ENCODE measurements at regions not wholly inside any gene's neighbourhood (a gene's known extent, or its start where the extent isn't known, plus 50 kb on each side); places are given as distances from the start of the nearest gene placed in this dataset.

DNA sequence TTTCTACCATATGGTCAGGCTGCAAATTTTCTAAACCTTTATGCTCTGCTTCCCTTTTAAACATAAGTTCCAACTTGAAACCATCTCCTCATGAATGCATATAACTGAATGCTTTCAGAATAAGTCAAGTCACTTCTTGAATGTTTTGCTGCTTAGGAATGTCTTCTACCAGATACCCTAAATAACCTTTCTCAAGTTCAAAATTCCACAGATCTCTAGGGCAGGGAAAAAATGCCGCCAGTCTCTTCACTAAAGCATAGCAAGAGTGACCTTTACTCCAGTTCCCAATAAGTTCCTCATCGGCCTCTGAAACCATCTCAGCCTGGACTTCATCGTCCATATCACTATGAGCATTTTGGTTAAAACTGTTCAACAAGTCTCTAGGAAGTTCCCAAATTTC lies 1011.2 kb upstream of the CITED2 start:
- peaks cover 17% of the 10 kb centered on the region for H3K9me3 ChIP-seq (ENCODE audit: control insufficient read depth, low read length)
- H3K27me3 Mint-ChIP-seq (ENCODE audit: insufficient read depth) = no peaks in the 10 kb centered on the region
- no peaks in the 10 kb centered on the region for H3K4me1 Mint-ChIP-seq
- no peak overlapping the region for H3K9ac ChIP-seq (ENCODE audit: extremely low read depth, low read length, poor library complexity, severe bottlenecking)
- H3K27me3 ChIP-seq (ENCODE audit: control insufficient read depth, insufficient read depth, low read length, poor library complexity, severe bottlenecking) = no peaks in the 10 kb centered on the region
- H3K36me3 ChIP-seq (ENCODE audit: control insufficient read depth, insufficient read depth, low read length) = no peaks in the 10 kb centered on the region
- TF ChIP-seq, protein P1, sequence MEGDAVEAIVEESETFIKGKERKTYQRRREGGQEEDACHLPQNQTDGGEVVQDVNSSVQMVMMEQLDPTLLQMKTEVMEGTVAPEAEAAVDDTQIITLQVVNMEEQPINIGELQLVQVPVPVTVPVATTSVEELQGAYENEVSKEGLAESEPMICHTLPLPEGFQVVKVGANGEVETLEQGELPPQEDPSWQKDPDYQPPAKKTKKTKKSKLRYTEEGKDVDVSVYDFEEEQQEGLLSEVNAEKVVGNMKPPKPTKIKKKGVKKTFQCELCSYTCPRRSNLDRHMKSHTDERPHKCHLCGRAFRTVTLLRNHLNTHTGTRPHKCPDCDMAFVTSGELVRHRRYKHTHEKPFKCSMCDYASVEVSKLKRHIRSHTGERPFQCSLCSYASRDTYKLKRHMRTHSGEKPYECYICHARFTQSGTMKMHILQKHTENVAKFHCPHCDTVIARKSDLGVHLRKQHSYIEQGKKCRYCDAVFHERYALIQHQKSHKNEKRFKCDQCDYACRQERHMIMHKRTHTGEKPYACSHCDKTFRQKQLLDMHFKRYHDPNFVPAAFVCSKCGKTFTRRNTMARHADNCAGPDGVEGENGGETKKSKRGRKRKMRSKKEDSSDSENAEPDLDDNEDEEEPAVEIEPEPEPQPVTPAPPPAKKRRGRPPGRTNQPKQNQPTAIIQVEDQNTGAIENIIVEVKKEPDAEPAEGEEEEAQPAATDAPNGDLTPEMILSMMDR (conservative IDR thresholded peaks at IDR 0.05) = no peak
- H3K36me3 Mint-ChIP-seq (ENCODE audit: low read depth) = peaks cover 5% of the 10 kb centered on the region
- DNase-seq = no peak
- H3K9me3 Mint-ChIP-seq = peaks cover 24% of the 10 kb centered on the region
- no peak overlapping the region for H3K27ac ChIP-seq (ENCODE audit: low read depth, low read length)
- no peak overlapping the region for H3K4me3 ChIP-seq (ENCODE audit: low read length)
- H3K4me1 ChIP-seq (ENCODE audit: control insufficient read depth, insufficient read depth, low read length) = no peaks in the 10 kb centered on the region
- WGBS, 2 experiments (ENCODE audit: insufficient coverage in 1 of 2, insufficient read length in 1 of 2) = 85 to 92% methylated on average over 3 of the region's 3 CpGs
- H3K27ac Mint-ChIP-seq = no peak overlapping the region
- H3K4me3 Mint-ChIP-seq = no peak overlapping the region

DNA sequence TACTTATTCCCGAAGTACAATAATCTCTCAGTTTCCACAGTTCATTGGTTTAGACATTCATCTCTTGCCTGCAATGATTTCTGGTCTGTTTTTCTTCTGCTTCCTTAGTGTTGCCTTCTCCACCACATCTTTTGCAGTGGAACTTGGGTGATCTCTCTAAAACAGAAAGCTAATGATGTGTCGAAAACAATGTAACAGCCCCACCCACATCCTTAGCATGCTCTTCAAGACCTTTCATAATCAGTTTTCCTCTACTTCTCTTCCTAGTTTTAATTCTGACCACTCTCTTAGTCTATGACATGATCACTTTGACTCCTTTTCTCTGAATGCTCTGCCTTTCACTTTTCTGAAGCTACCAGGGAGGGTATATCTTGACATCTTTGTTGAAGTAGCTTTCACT lies 1007.9 kb upstream of the CITED2 start:
- peaks cover 5% of the 10 kb centered on the region for H3K36me3 Mint-ChIP-seq (ENCODE audit: low read depth)
- peaks cover 17% of the 10 kb centered on the region for H3K9me3 ChIP-seq (ENCODE audit: control insufficient read depth, low read length)
- H3K4me1 Mint-ChIP-seq = no peaks in the 10 kb centered on the region
- H3K27me3 Mint-ChIP-seq (ENCODE audit: insufficient read depth) = no peaks in the 10 kb centered on the region
- no peak for DNase-seq
- H3K27ac ChIP-seq (ENCODE audit: low read depth, low read length) = no peak overlapping the region
- no peak overlapping the region for H3K4me3 ChIP-seq (ENCODE audit: low read length)
- no peaks in the 10 kb centered on the region for H3K27me3 ChIP-seq (ENCODE audit: control insufficient read depth, insufficient read depth, low read length, poor library complexity, severe bottlenecking)
- no peaks in the 10 kb centered on the region for H3K36me3 ChIP-seq (ENCODE audit: control insufficient read depth, insufficient read depth, low read length)
- peaks cover 24% of the 10 kb centered on the region for H3K9me3 Mint-ChIP-seq
- no peaks in the 10 kb centered on the region for H3K4me1 ChIP-seq (ENCODE audit: control insufficient read depth, insufficient read depth, low read length)
- no peak overlapping the region for H3K9ac ChIP-seq (ENCODE audit: extremely low read depth, low read length, poor library complexity, severe bottlenecking)
- TF ChIP-seq, protein P1 (conservative IDR thresholded peaks at IDR 0.05) = no peak
- H3K4me3 Mint-ChIP-seq = no peak overlapping the region
- H3K27ac Mint-ChIP-seq = no peak overlapping the region
- WGBS, 2 experiments (ENCODE audit: insufficient coverage in 1 of 2, insufficient read length in 1 of 2) = 89 to 90% methylated on average over 2 of the region's 2 CpGs

DNA sequence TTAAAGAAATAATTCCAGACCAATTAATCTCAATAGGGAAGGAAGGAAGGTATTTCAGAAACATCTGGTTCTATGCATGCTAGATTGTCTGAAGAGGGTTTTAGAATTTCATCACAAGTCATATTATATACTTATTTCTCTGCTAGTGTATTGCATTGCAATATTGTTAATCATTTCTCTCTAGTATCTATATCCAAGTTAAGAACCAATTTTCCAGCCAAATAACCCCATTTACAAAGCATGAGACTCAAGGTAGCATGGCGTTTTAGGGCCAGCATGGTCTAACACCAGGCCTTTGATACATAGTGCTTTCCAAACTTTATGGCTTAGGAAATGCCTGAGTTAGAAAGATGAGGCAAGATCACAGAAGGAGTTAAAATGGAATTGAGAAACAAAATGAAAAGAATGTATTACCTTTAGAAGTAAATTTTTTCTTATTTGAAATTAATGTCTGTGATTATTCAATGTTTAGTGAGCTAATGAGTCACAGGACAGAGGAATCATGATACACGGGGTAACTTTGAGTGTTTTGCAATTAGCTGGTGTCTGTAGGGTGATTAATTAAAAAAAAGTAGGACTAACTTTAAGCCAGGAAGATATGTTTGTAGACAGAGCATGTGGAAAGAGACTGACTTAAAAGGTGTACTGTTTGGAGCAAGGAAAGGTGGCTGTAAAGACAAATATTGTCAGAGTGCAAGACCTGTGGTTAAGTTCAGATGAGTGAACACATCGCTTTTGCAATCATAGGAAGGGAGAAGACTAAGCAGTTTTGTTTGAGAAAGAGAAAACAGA lies 1006.2 kb upstream of the CITED2 start:
- no peaks in the 10 kb centered on the region for H3K27me3 ChIP-seq (ENCODE audit: control insufficient read depth, insufficient read depth, low read length, poor library complexity, severe bottlenecking)
- DNase-seq = no peak
- Mint-ChIP-seq H3K27ac (no peak overlapping the region), H3K36me3 (ENCODE audit: low read depth) (peaks cover under 1% of the 10 kb centered on the region), H3K4me3 (no peak overlapping the region), H3K27me3 (ENCODE audit: insufficient read depth) (no peaks in the 10 kb centered on the region), H3K4me1 (no peaks in the 10 kb centered on the region), H3K9me3 (peaks cover 17% of the 10 kb centered on the region)
- TF ChIP-seq, protein P1 (conservative IDR thresholded peaks at IDR 0.05) = no peak
- H3K36me3 ChIP-seq (ENCODE audit: control insufficient read depth, insufficient read depth, low read length) = no peaks in the 10 kb centered on the region
- 90 to 100% methylated on average over 2 to 3 of the region's 3 CpGs for WGBS, 2 experiments (ENCODE audit: insufficient coverage in 1 of 2, insufficient read length in 1 of 2)
- H3K27ac ChIP-seq (ENCODE audit: low read depth, low read length) = no peak overlapping the region
- H3K4me1 ChIP-seq (ENCODE audit: control insufficient read depth, insufficient read depth, low read length) = no peaks in the 10 kb centered on the region
- no peak overlapping the region for H3K4me3 ChIP-seq (ENCODE audit: low read length)
- H3K9ac ChIP-seq (ENCODE audit: extremely low read depth, low read length, poor library complexity, severe bottlenecking) = no peak overlapping the region
- peaks cover 12% of the 10 kb centered on the region for H3K9me3 ChIP-seq (ENCODE audit: control insufficient read depth, low read length)

Measured in endodermal cell (in vitro differentiated cells).